GM18909 (cell line): ENCODE measurements at regions not wholly inside any gene's neighbourhood (a gene's known extent, or its start where the extent isn't known, plus 50 kb on each side); places are given as distances from the start of the nearest gene placed in this dataset.

Experiments
- ATAC-seq: cut with Tn5 transposase; IDR thresholded peaks from one replicate; pipeline ENCODE4 v1.9.1; 2021; ENCODE audit warnings: mild to moderate bottlenecking; ENCODE audit not compliant: unreplicated experiment, poor library complexity

- ATAC-seq, result no peak
Observed at GRCh38 chr18:61681065-61681464, 211.7 kb downstream of the RNF152 start.

GRCh38 chr18:61679836-61680235 is 213.0 kb downstream of the RNF152 start:
- ATAC-seq, result no peak

GRCh38 chr18:61677435-61677970 is 215.3 kb downstream of the RNF152 start:
- ATAC-seq, result no peak

- ATAC-seq, result no peak
Observed at GRCh38 chr18:61676773-61677434, 215.9 kb downstream of the RNF152 start.

- ATAC-seq, result no peak
Observed at GRCh38 chr18:61669320-61669719, 223.5 kb downstream of the RNF152 start.

- no peak for ATAC-seq
Observed at GRCh38 chr18:61666876-61667590, 225.8 kb downstream of the RNF152 start.

GRCh38 chr18:61664419-61665084 is 228.3 kb downstream of the RNF152 start:
- ATAC-seq, result no peak

- no peak for ATAC-seq
Observed at GRCh38 chr18:61662726-61663125, 230.1 kb downstream of the RNF152 start.

GRCh38 chr18:61658431-61658830 is 234.4 kb downstream of the RNF152 start:
- ATAC-seq, result no peak

- ATAC-seq, result no peak
Observed at GRCh38 chr18:61657066-61657732, 235.6 kb downstream of the RNF152 start.

GRCh38 chr18:61655630-61656029 is 237.2 kb downstream of the RNF152 start:
- no peak for ATAC-seq

GRCh38 chr18:61653823-61654551 is 238.8 kb downstream of the RNF152 start:
- no peak for ATAC-seq

GRCh38 chr18:61651880-61652268 is 240.9 kb downstream of the RNF152 start:
- ATAC-seq, result no peak

GRCh38 chr18:61651145-61651879 is 241.5 kb downstream of the RNF152 start:
- ATAC-seq, result no peak

- peak; percentile 77 for ATAC-seq
Observed at GRCh38 chr18:61643884-61644647, 248.7 kb downstream of the RNF152 start.

GRCh38 chr18:61639886-61640285 is 252.9 kb downstream of the RNF152 start:
- no peak for ATAC-seq

- no peak for ATAC-seq
Observed at GRCh38 chr18:61637905-61638595, 254.8 kb downstream of the RNF152 start.

- ATAC-seq, result no peak
Observed at GRCh38 chr18:61637319-61637718, 255.5 kb downstream of the RNF152 start.
